Hepatocyte (in vitro differentiated cells): ENCODE measurements at regions not wholly inside any gene's neighbourhood (a gene's known extent, or its start where the extent isn't known, plus 50 kb on each side); places are given as distances from the start of the nearest gene placed in this dataset.

Experiments
- CTCF ChIP-seq: fragments of 200-600 bp; sonication (generic); IDR thresholded peaks from 2 replicates; pipeline ENCODE4 v1.5.1; 2016; ENCODE audit warnings: antibody characterized with exemption, mild to moderate bottlenecking; ENCODE audit not compliant: poor library complexity
- EZH2 ChIP-seq: fragments of 200-600 bp; sonication (generic); IDR thresholded peaks from 2 replicates; pipeline ENCODE4 v1.6.1; 2016; ENCODE audit warnings: antibody characterized with exemption, mild to moderate bottlenecking, borderline replicate concordance
- EZH2phosphoT487 ChIP-seq: fragments of 200-600 bp; sonication (generic); IDR thresholded peaks from one replicate; pipeline ENCODE4 v1.6.1; 2018; ENCODE audit warnings: antibody characterized with exemption, mild to moderate bottlenecking, low read depth, moderate library complexity; ENCODE audit not compliant: unreplicated experiment, severe bottlenecking

- no peak for TF ChIP-seq CTCF
- no peak for TF ChIP-seq EZH2phosphoT487
- no peak for TF ChIP-seq EZH2
Measured at GRCh38 chr13:111632906-111633305, 312.5 kb downstream of the TEX29 start.
